ENCODE measurements at regions not wholly inside any gene's neighbourhood (a gene's known extent, or its start where the extent isn't known, plus 50 kb on each side); places are given as distances from the start of the nearest gene placed in this dataset.

- H3K36me3 ChIP-seq (ENCODE audit: low read length) = no peaks in the 10 kb centered on the region
- H3K9ac ChIP-seq (ENCODE audit: low read length) = no peak overlapping the region
- H4K20me1 ChIP-seq (ENCODE audit: low read depth, low read length) = no peaks in the 10 kb centered on the region
- H3K27me3 ChIP-seq (ENCODE audit: low read length) = no peaks in the 10 kb centered on the region
- H3F3A ChIP-seq (ENCODE audit: insufficient read depth) = no peaks in the 10 kb centered on the region
- H3K4me2 ChIP-seq (ENCODE audit: low read depth, low read length, poor library complexity, severe bottlenecking) = no peak overlapping the region
- H3K9me2 ChIP-seq (replicated peaks; ENCODE audit: insufficient read depth, low read length) = no peaks in the 10 kb centered on the region
- TF ChIP-seq CTCF (IDR thresholded peaks at IDR 0.05; ENCODE audit: insufficient read depth, low read length, poor library complexity, severe bottlenecking) = no peak
- H3K27ac ChIP-seq (ENCODE audit: low read depth, low read length) = no peak overlapping the region
- no peaks in the 10 kb centered on the region for H3K9me3 ChIP-seq (ENCODE audit: insufficient read depth, low read length)
- no peak overlapping the region for H2AFZ ChIP-seq (ENCODE audit: low read depth, low read length, severe bottlenecking)
- H3K4me3 ChIP-seq (ENCODE audit: insufficient read depth, low read length, poor library complexity, severe bottlenecking) = no peak overlapping the region
- no peaks in the 10 kb centered on the region for H3K79me2 ChIP-seq (ENCODE audit: insufficient read depth, low read length)
Measured at GRCh38 chr20:60300374-60300773, 342.2 kb downstream of the CDH26 start.

- no peaks in the 10 kb centered on the region for H3K9me3 ChIP-seq (ENCODE audit: insufficient read depth, low read length)
- H3K9ac ChIP-seq (ENCODE audit: low read length) = no peak overlapping the region
- no peaks in the 10 kb centered on the region for H3K36me3 ChIP-seq (ENCODE audit: low read length)
- no peak for TF ChIP-seq EZH2phosphoT487 (conservative IDR thresholded peaks at IDR 0.05; ENCODE audit: low read length)
- TF ChIP-seq CTCF (IDR thresholded peaks at IDR 0.05; ENCODE audit: insufficient read depth, low read length, poor library complexity, severe bottlenecking) = no peak
- no peak overlapping the region for H3K27ac ChIP-seq (ENCODE audit: low read depth, low read length)
- no peaks in the 10 kb centered on the region for H3F3A ChIP-seq (ENCODE audit: insufficient read depth)
- no peak overlapping the region for H3K4me2 ChIP-seq (ENCODE audit: low read depth, low read length, poor library complexity, severe bottlenecking)
- H3K4me3 ChIP-seq (ENCODE audit: insufficient read depth, low read length, poor library complexity, severe bottlenecking) = no peak overlapping the region
- no peak overlapping the region for H2AFZ ChIP-seq (ENCODE audit: low read depth, low read length, severe bottlenecking)
- H3K27me3 ChIP-seq (ENCODE audit: low read length) = no peaks in the 10 kb centered on the region
- no peaks in the 10 kb centered on the region for H4K20me1 ChIP-seq (ENCODE audit: low read depth, low read length)
- no peaks in the 10 kb centered on the region for H3K79me2 ChIP-seq (ENCODE audit: insufficient read depth, low read length)
- no peaks in the 10 kb centered on the region for H3K9me2 ChIP-seq (replicated peaks; ENCODE audit: insufficient read depth, low read length)
Measured at GRCh38 chr20:60302875-60303274, 344.7 kb downstream of the CDH26 start.

GRCh38 chr20:60304026-60304590, 345.9 kb downstream of the CDH26 start:
- H3K27me3 ChIP-seq (ENCODE audit: low read length) = no peaks in the 10 kb centered on the region
- no peak for TF ChIP-seq CTCF (IDR thresholded peaks at IDR 0.05; ENCODE audit: insufficient read depth, low read length, poor library complexity, severe bottlenecking)
- TF ChIP-seq EZH2phosphoT487 (conservative IDR thresholded peaks at IDR 0.05; ENCODE audit: low read length) = no peak

More at GRCh38 chr20:60304026-60304590, 345.9 kb downstream of the CDH26 start:
- Histone ChIP-seq H3K79me2 (ENCODE audit: insufficient read depth, low read length) (no peaks in the 10 kb centered on the region), H2AFZ (ENCODE audit: low read depth, low read length, severe bottlenecking) (no peak overlapping the region), H3K9me2 (replicated peaks; ENCODE audit: insufficient read depth, low read length) (no peaks in the 10 kb centered on the region), H3K4me2 (ENCODE audit: low read depth, low read length, poor library complexity, severe bottlenecking) (no peak overlapping the region), H3K4me3 (ENCODE audit: insufficient read depth, low read length, poor library complexity, severe bottlenecking) (no peak overlapping the region), H4K20me1 (ENCODE audit: low read depth, low read length) (no peaks in the 10 kb centered on the region), H3K36me3 (ENCODE audit: low read length) (no peaks in the 10 kb centered on the region), H3K9me3 (ENCODE audit: insufficient read depth, low read length) (no peaks in the 10 kb centered on the region), H3K9ac (ENCODE audit: low read length) (no peak overlapping the region), H3K27ac (ENCODE audit: low read depth, low read length) (no peak overlapping the region), H3F3A (ENCODE audit: insufficient read depth) (no peaks in the 10 kb centered on the region)
